GM18498 (cell line): ENCODE measurements at regions not wholly inside any gene's neighbourhood (a gene's known extent, or its start where the extent isn't known, plus 50 kb on each side); places are given as distances from the start of the nearest gene placed in this dataset.
"Not testable (repeated sequence)": the region's sequence is repeated elsewhere in the genome, so short reads cannot be mapped to it uniquely, and the experiment has no call there.

ENCODE experiments used
- ATAC-seq: cut with Tn5 transposase; IDR thresholded peaks from one replicate; pipeline ENCODE4 v1.9.1; 2021; ENCODE audit warnings: mild to moderate bottlenecking, moderate library complexity; ENCODE audit not compliant: unreplicated experiment

DNA sequence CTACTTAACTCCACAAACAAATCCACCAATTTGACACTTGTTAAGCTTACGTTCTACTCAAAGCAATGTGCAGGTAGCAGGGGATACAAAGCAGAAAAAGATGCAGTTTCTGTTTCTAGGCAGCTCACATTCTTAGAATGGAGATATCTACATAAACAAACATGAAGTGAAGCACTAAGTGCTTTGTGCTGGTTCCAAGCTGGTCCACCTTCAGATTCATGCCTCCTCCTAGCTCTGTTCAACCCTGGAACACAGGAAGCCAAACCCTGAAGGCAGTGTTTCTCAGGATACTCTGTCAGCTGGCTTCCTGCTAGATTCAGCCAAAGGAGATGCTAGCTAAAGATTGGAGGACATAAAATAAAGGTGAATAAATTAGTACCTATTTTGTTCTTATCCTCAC, 55.3 kb upstream of the NOL4 start:
- ATAC-seq: no peak

DNA sequence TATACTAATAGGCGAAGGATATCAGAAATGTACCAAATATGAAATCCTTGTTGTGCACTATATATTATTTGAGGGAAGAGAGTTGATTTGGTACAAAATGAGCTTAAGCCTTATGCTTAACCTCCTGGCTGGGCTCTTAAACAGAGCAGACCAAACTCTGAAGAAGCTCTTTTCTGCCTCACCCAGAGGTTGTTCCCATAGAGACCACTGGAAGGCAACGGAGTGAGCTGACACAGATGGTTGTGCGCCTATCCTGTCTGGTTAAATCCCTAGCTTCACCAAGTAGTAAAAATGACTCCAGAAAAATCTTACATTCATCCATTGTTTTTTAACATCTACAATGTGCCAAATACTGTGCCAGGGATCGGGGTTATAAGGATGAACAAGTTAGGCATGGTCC, 55.9 kb upstream of the NOL4 start:
- ATAC-seq: no peak

DNA sequence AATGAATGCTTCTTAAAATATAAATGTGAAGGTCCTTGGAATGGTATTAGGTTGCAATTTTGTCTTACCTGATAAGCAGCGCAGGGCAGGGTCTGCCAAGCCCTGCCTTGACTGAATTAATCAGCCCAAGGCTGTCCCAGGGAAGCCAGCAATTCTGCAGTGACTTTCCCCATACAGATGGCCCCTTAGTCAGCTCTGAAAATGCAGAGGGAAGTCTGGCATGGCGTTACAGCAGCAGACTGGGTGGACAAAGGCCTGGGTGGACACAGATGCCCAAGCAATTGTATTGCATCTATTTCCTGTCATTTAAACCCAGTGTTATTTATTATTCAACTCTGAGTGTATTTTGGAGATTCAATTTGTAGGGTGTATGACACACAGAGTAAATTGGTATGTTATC, 56.6 kb upstream of the NOL4 start:
- no peak for ATAC-seq

DNA sequence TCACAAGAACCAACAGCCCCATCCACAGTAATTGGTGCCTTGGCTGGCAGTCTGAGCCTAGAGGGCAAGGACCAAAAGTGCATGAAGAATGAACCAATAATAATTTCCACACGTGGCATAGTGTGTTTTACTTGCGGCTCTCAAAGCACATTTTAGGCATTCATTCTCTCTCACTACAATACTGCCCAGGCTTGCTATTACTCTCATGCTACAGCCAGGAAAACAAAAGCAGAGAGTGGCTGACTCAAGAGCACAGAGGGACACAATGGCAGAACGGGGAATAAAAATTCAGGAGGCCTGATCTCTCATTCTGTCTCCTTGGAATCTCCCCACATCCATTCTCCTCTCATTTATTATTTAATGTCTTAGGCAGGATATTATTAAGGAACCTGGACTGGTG, 57.0 kb upstream of the NOL4 start:
- no peak for ATAC-seq

DNA sequence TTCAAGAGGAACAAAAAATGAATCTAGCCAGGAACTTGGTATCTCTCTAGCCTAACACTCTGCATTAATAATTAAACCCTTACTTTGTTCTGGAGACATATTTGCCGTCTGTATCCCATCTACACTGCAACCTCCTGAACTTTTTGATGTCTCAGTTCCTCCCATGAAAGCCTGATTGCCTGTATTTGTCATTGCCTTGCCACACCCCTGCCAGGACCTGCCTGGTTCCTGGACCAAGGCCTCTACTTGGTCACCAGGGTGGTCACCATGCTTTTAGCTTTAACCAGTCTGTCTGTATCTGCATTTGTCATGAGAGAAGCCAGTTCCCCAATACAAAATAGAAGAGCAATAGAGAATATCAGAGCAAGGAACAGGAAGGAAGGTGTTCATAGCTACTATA, 58.8 kb upstream of the NOL4 start:
- no peak for ATAC-seq

DNA sequence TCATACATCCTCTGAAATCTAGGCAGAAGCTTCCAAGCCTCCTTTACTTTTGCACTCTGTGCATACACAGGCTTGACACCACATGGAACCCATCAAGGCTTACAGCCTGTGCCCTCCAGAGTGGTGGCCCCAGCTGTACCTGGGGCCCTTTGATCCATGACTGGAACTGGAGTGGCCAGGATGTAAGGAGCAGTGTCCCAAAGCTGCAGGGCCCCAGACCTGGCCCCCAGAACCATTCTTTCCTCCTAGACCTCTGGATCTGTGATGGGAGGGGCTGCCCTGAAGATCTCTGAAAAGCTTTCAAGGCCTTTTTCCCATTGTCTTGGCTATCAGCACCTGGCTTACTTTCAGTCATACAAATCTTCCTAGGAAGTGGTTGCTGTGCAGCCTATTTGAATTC, 63.1 kb upstream of the NOL4 start:
- ATAC-seq: no peak

DNA sequence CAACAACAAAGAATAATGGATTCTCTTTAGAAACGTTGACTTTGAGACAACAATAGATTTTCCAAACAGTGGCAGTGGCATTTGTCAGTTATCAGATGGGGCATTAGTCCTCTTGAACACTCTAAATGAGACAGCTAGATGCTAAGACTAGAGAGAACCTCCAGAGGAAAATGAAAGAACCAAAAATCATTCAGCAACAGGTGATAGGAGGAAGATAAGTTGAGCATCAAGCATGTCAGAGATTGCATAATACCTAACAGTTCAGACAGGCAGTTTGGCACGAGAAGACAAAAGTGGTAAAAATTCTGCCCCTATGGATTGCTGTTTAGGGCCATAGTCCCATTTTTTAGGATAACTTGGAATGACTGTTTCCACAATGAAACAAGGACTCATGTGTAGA, 67.9 kb upstream of the NOL4 start:
- ATAC-seq: no peak

DNA sequence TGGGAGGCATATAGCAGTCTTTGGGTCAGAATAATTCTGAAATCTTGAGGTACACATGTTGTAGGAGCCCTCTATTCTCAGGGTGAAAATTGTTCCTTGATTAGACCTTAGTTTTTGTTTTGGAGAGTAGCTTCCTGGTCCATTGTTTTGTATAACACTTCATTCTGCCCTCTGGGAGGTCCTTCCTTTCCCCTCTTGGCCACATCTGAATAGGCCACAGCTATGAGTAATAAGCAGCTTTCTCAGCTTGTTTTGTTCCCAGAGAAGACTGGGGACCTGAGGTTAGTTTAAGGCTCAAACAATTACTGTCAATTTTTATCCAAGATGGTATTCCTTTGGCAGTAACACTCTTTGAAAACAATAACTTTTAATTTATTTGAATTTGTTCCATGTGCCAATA, 72.6 kb upstream of the NOL4 start:
- ATAC-seq: no peak

DNA sequence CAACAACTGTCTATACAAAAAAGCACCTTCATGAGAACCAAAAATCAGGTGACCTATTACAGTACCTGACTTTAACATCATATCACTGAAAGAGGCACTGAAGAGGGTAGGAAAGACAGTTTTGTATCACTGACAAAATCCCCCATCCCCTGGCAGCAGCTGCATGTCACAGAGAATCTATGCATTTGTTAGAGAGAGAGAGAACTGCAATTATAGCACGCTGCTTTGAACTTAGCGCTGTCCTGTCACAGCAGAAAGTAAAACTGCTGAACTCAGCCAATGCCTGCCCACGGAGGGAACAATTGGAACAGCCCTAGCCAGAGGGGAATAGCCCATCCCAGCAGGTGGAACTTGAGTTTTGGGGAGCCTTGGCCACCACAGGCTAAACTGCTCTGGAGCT, 75.1 kb upstream of the NOL4 start:
- ATAC-seq: no peak

DNA sequence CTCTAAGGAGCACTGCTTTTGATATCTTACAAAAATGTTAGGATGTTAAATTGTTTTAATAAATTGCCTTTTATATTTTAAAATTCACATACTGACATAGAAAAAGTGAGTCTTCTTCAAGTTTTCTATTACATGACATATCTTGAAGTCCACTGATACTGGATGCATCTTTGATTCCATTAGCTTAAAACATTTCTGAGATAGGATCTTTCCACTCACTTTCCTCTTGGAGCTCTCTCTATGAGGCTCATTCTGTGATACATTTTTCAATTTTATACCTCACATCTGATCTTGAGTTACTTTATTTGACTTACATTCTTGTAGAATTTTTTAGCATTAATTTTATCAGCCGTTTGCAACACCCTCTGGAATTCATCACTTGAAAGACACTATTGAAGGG, 86.8 kb upstream of the NOL4 start:
- no peak for ATAC-seq

DNA sequence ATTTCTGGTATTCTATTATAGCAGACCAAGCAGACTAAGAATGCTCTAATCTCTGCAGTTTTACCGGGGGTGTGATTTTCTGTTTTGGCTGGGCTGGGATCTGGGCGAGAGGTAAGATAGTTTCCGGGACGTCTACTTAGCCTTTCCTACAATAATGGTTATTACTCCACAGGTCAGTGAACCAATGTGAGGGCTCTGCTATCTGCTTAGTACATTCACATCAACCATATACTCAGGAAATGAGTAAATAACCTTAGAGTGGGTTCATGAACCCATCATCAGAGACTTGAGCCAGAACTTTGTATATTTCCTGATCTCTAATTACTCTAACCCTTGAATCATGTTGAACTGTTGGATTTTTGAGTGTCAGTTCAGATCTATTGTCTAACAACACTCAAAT, 90.1 kb upstream of the NOL4 start:
- ATAC-seq: no peak

DNA sequence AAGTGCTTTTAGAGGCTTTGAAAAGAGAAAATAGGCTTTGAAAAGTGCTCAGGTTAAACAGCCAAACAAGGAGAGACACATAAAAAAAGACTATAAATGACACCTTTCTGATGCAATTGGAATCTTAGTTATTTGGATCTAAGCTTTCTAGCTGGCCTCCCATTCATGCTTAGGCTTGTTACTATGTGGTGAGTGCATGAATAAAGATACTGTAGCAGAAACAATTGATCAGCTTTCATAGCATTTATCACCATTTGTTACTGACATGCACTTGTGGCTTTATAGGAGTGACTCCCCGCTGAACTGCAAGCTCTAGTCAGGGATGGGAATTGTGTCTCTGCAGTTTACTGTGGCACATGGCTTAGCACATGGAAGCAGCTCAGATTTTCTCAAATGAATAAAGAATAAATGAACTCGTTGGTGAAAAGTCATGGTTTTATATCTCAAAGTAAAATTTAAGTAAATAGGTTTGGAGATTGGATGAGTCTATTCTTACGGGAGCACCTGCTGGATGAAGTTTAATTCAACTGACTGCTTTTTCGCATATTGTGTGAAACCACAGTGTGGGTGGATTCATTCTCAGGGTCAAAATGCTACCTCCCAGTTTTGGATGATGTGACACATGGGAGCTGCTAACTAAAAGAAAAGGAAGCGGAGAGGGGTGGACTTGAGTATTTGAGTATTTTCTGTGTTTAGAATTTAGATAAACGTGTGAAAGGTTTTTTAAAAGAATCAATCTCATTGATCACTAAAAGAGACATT, 91.1 kb upstream of the NOL4 start:
- ATAC-seq: no peak

DNA sequence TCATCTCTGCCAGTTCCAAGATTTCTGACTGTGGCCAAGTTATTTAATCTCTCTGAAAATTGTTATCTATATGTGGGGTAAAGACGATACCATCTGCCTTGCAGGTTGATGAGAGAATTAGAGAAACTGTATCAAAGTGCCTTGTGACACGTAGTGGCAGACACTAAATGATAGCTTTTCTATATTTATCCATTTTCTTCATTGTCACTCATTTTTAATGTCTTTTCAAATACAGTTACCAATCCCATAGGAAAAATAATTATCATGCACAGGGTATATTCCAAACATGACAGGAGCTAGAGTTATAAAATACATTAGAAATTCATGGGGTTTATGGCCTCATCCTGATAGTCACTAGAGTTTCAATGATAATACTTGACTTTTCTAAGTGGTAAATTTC, 95.6 kb upstream of the NOL4 start:
- no peak for ATAC-seq

DNA sequence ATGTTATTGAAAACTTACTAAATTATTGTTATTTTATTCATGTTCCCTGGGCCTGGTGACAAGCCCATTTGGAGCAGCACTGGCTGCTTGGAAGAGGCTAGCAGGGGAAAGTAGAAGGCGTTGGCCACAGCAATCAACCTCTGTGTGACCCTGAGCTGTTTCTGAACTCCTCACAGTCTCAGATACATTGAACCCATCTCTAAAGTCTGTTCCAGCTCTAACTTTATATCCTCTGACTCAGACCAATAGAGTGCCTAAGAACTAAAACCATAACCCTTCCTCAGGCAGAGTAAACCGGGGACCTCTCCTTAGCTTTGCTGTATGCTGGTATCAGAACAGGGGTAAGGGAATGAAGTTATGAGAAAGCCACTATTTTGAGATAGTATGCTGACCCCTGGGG, 96.4 kb upstream of the NOL4 start:
- ATAC-seq: peak; percentile 62

DNA sequence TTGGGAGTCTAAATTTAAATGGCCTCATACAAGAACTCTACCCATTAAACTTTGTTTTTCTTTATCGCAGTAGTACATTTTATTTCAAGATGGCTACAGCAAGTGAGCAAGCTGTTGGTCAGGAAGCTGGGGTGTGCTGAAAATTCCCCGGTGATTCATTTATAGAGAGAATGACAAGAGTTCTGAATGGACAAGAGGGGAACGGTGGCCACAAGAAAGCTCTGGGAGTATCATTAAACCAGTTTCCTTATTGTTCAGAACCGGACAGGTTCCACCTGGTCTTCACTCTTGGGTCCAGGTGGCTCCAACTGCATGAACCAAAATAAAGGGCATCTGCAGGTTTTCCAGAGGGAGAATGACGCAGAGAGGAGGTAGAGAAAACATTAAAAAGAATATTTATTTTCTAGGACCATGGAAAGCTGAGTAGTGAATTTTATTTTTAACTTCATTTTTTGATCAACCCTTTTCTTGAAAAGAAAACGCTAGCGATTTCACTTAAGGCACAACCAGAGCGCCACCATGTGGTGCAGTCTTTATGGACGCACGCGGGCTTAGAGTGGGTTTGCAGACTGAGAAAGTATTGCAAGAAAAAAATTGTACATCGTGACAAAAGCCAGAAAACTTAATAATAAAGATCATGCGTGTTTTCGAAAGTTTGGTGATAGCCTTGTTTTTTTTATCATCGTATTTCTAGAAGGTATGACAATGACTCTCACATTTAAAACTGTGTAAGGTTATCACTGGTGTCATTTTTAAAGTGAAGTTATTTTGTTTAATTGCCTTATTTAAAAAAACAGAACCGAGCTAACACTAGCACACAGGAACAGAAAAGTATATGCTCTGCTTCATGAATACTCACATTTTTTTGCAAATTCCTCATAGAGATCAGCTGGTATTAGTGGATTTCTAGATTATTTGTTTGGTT, 97.9 kb upstream of the NOL4 start:
- peak; percentile 60 for ATAC-seq

DNA sequence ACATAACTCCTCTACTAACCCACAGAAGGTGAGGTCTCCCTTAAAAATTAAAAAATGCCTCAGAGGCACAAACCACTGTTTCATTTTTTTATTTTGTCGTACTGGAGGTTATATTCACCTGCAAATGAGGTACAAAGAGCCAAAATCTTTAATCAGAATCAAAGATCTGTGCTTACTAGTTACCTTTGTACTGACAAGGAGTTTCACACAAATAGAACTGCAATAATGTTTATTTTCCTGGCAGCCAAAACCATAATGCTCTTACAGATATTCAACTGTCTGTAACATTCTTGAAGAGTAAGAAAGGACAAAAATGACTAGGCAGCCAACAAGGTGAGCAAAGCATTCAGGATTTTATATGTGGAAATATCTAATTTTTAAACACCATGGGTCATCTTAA, 105.1 kb upstream of the NOL4 start:
- no peak for ATAC-seq

DNA sequence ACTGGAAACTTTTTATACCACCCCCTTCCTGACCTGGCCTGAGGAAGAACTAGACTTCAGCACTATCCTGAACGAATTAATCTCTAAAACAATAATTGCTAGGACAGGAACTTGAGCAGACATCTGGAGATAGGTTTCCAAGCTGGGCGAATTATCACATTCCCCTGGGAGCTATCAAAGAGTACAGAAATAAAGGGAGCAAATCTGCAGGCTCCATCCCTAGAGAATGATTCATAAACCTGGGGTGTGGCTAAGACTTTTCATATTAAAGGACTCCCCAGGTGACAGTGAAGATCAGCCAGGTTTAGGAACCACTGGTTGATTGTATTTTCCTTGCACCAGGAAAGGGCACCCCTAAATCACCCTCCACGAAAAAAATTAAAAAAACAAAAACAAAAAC, 105.6 kb upstream of the NOL4 start:
- ATAC-seq: no peak

DNA sequence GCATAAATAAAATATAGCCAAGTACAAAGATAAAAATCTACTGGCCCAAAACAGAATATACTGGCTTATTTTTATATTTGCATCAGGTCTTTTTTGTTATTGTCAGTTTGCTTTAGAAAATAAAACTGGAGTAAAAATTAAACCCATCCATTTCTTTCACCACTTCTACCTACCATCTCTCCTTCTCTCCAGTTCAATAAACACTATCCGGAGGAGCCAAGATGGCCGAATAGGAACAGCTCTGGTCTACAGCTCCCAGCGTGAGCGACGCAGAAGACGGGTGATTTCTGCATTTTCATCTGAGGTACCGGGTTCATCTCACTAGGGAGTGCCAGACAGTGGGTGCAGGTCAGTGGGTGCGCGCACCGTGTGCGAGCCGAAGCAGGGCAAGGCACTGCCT, 106.2 kb upstream of the NOL4 start:
- ATAC-seq: not testable (repeated sequence)

DNA sequence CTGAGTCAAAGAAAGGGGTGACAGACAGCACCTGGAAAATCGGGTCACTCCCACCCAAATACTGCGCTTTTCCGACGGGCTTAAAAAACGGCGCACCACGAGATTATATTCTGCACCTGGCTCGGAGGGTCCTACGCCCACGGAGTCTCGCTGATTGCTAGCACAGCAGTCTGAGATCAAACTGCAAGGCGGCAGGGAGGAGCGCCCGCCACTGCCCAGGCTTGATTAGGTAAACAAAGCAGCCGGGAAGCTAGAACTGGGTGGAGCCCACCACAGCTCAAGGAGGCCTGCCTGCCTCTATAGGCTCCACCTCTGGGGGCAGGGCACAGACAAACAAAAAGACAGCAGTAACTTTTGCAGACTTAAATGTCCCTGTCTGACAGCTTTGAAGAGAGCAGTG, 106.6 kb upstream of the NOL4 start:
- not testable (repeated sequence) for ATAC-seq

DNA sequence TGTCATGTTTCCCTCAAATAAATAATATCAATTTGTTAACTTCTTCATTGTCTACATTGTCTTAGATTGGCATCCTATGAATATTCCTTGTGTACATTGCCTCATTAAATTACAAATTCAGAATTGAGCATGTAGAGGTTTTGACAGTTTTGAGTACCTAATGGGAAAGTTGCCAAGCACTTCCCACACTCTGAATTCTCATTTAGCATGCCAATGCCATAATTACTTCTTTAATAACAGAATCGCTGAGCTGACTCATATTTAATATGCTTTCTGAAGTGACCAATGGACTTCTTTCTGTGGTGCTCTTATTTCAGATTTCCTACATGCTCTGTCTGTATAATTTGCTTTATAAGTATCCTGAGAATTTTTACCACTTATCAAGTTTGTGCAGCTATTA, 114.4 kb upstream of the NOL4 start:
- ATAC-seq: no peak

DNA sequence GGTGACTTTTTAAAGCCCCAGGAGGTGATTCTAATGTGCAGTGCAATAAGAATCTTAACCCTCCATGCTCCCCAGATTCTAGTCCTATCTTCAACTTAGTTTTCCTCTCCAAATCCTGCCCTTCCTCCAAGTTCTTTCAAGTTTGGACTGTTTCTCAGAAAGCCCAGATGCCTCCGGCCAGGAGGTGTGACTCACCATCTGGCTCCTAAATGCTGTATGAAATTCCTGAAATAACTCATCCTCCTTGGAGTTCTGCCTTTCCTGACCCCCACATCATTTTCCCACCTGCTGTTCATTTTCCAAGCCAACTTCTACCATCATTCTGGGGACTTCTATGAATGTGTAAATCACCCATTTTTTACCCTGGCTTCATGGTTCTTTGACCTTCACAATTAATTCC, 118.2 kb upstream of the NOL4 start:
- no peak for ATAC-seq

DNA sequence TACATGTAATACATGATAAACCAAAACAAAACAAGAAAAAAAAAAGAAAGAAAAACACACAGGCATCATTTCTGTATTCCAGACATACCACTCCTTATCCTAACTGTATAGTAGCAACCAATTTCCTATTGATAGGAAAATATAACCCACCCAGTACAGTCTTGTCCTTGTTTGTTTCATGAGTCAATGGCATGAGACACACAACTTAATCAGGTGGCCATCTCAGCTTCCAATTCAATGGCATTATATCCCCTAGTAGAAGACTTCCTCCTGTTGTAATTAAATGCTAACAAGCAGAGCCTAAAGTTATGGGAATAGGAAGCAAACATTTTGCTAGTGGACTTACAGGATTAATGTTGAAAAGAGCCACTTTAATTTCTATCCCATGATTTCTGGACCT, 121.0 kb upstream of the NOL4 start:
- ATAC-seq: no peak
